Type B pancreatic cell (in vitro differentiated cells): ENCODE measurements at regions not wholly inside any gene's neighbourhood (a gene's known extent, or its start where the extent isn't known, plus 50 kb on each side); places are given as distances from the start of the nearest gene placed in this dataset.

Experiments used
- DNase-seq: peaks from one replicate; pipeline ENCODE4 v3.0.0; 2021; ENCODE audit warnings: mixed read lengths; ENCODE audit not compliant: unreplicated experiment; ENCODE audit errors: extremely low spot score
- H3K27ac Mint-ChIP-seq: 2 replicates; pipeline ENCODE4 v1.8.0; 2021; ENCODE audit warnings: mild to moderate bottlenecking, mixed read lengths
- H3K27me3 Mint-ChIP-seq: 2 replicates; pipeline ENCODE4 v1.8.0; 2021; ENCODE audit warnings: mixed read lengths
- H3K36me3 Mint-ChIP-seq: 2 replicates; pipeline ENCODE4 v1.8.0; 2021; ENCODE audit warnings: mixed read lengths
- H3K4me1 Mint-ChIP-seq: one replicate; pipeline ENCODE4 v1.8.0; 2021; ENCODE audit warnings: mixed read lengths; ENCODE audit not compliant: unreplicated experiment
- H3K4me3 Mint-ChIP-seq: 2 replicates; pipeline ENCODE4 v1.8.0; 2021; ENCODE audit warnings: mild to moderate bottlenecking, mixed read lengths
- H3K9me3 Mint-ChIP-seq: 2 replicates; pipeline ENCODE4 v1.8.0; 2021; ENCODE audit warnings: mixed read lengths
- CTCF ChIP-seq: fragments of 200-600 bp; sonication (generic); conservative IDR thresholded peaks from 2 replicates; pipeline ENCODE4 v1.5.0; 2021; ENCODE audit warnings: antibody characterized with exemption, mild to moderate bottlenecking

GRCh38 chr15:88739541-88739940 is 63.7 kb upstream of the ACAN start:
- TF ChIP-seq CTCF = no peak
- H3K9me3 Mint-ChIP-seq = no peaks in the 10 kb centered on the region
- H3K27ac Mint-ChIP-seq = no peak overlapping the region
- H3K27me3 Mint-ChIP-seq = peaks cover 24% of the 10 kb centered on the region
- no peaks in the 10 kb centered on the region for H3K36me3 Mint-ChIP-seq
- no peak overlapping the region for H3K4me3 Mint-ChIP-seq
- H3K4me1 Mint-ChIP-seq = no peaks in the 10 kb centered on the region
- DNase-seq = no peak

GRCh38 chr15:88740356-88740755 is 62.9 kb upstream of the ACAN start:
- no peak overlapping the region for H3K27ac Mint-ChIP-seq
- peaks cover 28% of the 10 kb centered on the region for H3K27me3 Mint-ChIP-seq
- no peaks in the 10 kb centered on the region for H3K36me3 Mint-ChIP-seq
- H3K4me3 Mint-ChIP-seq = no peak overlapping the region
- no peaks in the 10 kb centered on the region for H3K4me1 Mint-ChIP-seq
- no peak for TF ChIP-seq CTCF
- no peaks in the 10 kb centered on the region for H3K9me3 Mint-ChIP-seq
- no peak for DNase-seq

GRCh38 chr15:88741046-88741445 is 62.2 kb upstream of the ACAN start:
- no peaks in the 10 kb centered on the region for H3K9me3 Mint-ChIP-seq
- no peak overlapping the region for H3K27ac Mint-ChIP-seq
- no peak for DNase-seq
- no peak for TF ChIP-seq CTCF
- no peaks in the 10 kb centered on the region for H3K36me3 Mint-ChIP-seq
- no peak overlapping the region for H3K4me3 Mint-ChIP-seq
- no peaks in the 10 kb centered on the region for H3K4me1 Mint-ChIP-seq
- peaks cover 31% of the 10 kb centered on the region for H3K27me3 Mint-ChIP-seq

GRCh38 chr15:88741671-88742070 is 61.6 kb upstream of the ACAN start:
- Mint-ChIP-seq H3K27me3 (peaks cover 30% of the 10 kb centered on the region), H3K27ac (no peak overlapping the region), H3K9me3 (no peaks in the 10 kb centered on the region), H3K4me3 (no peak overlapping the region), H3K36me3 (no peaks in the 10 kb centered on the region), H3K4me1 (no peaks in the 10 kb centered on the region)
- TF ChIP-seq CTCF = no peak
- DNase-seq = no peak

GRCh38 chr15:88742161-88742560 is 61.1 kb upstream of the ACAN start:
- no peak for TF ChIP-seq CTCF
- no peak overlapping the region for H3K4me3 Mint-ChIP-seq
- no peak overlapping the region for H3K27ac Mint-ChIP-seq
- no peaks in the 10 kb centered on the region for H3K4me1 Mint-ChIP-seq
- H3K36me3 Mint-ChIP-seq = no peaks in the 10 kb centered on the region
- peaks cover 28% of the 10 kb centered on the region for H3K27me3 Mint-ChIP-seq
- no peak for DNase-seq
- H3K9me3 Mint-ChIP-seq = no peaks in the 10 kb centered on the region

GRCh38 chr15:88744548-88745020 is 58.7 kb upstream of the ACAN start:
- H3K4me3 Mint-ChIP-seq = no peak overlapping the region

More at GRCh38 chr15:88744548-88745020, 58.7 kb upstream of the ACAN start:
- no peak for DNase-seq
- no peaks in the 10 kb centered on the region for H3K36me3 Mint-ChIP-seq
- no peaks in the 10 kb centered on the region for H3K9me3 Mint-ChIP-seq
- no peak for TF ChIP-seq CTCF
- peaks cover 27% of the 10 kb centered on the region for H3K27me3 Mint-ChIP-seq
- H3K4me1 Mint-ChIP-seq = no peaks in the 10 kb centered on the region
- H3K27ac Mint-ChIP-seq = no peak overlapping the region
